C4-2B (cell line): ENCODE measurements at regions not wholly inside any gene's neighbourhood (a gene's known extent, or its start where the extent isn't known, plus 50 kb on each side); places are given as distances from the start of the nearest gene placed in this dataset.

Source experiments
- CTCF ChIP-seq: fragments of 450-650 bp; conservative IDR thresholded peaks from 2 replicates; pipeline ENCODE4 v1.5.1; 2017; ENCODE audit warnings: mild to moderate bottlenecking
- ZFX ChIP-seq: fragments of 450-650 bp; IDR thresholded peaks from 2 replicates; pipeline ENCODE4 v1.6.1; 2017

GRCh38 chr11:96627376-96627775, 237.6 kb downstream of the JRKL start:
- no peak for TF ChIP-seq CTCF
- TF ChIP-seq ZFX: no peak
